ENCODE measurements at regions not wholly inside any gene's neighbourhood (a gene's known extent, or its start where the extent isn't known, plus 50 kb on each side); places are given as distances from the start of the nearest gene placed in this dataset.

DNA sequence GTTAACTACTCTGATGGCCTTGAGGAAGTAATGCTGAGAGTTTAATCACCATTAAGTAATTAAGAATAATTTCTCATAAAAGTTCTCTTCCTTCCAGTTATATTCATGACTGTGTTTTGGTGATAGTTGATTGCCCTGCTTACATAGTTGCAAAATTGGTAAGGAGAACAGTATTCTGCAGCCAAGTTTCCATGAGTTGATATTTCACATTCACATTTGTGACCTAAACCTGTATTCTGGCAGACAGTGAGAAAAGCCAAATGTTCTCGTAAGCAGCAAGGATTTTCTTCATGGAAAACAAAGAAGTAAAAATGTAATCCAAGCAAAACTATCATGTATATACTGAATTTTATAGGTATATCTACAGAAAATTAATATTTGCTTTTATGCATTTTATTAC lies 187.8 kb upstream of the NUDT6 start:
- H4K20me1 ChIP-seq (ENCODE audit: control insufficient read depth, insufficient read depth, low read depth, low read length): no peaks in the 10 kb centered on the region
- H3K36me3 ChIP-seq (ENCODE audit: control insufficient read depth, low read length): no peaks in the 10 kb centered on the region
- no peak for TF ChIP-seq CTCF (IDR thresholded peaks at IDR 0.05; ENCODE audit: low read depth, low read length, poor library complexity, severe bottlenecking)
- no peak for TF ChIP-seq EZH2phosphoT487 (IDR thresholded peaks at IDR 0.05; ENCODE audit: borderline replicate concordance, low read length)
- H3K4me3 ChIP-seq (ENCODE audit: low read length): no peak overlapping the region
- H3F3A ChIP-seq (ENCODE audit: control insufficient read depth, insufficient read depth): no peaks in the 10 kb centered on the region
- H3K9me3 ChIP-seq (ENCODE audit: control insufficient read depth, insufficient read depth, low read length): peaks cover 18% of the 10 kb centered on the region
- no peaks in the 10 kb centered on the region for H3K4me1 ChIP-seq (ENCODE audit: control insufficient read depth, low read length)
- no peak overlapping the region for H3K27ac ChIP-seq (ENCODE audit: low read depth, low read length)
- no peaks in the 10 kb centered on the region for H3K79me2 ChIP-seq (ENCODE audit: control insufficient read depth, low read length)
- H3K9me2 ChIP-seq (replicated peaks; ENCODE audit: control insufficient read depth, low read length): no peaks in the 10 kb centered on the region
- H3K4me2 ChIP-seq (ENCODE audit: low read length): no peak overlapping the region
- no peaks in the 10 kb centered on the region for H3K27me3 ChIP-seq (ENCODE audit: control insufficient read depth, low read length)

GRCh38 chr4:123110685-123111084 lies 188.3 kb upstream of the NUDT6 start:
- Histone ChIP-seq H3F3A (ENCODE audit: control insufficient read depth, insufficient read depth) (no peaks in the 10 kb centered on the region), H3K4me3 (ENCODE audit: low read length) (no peak overlapping the region), H3K9me3 (ENCODE audit: control insufficient read depth, insufficient read depth, low read length) (peaks cover 18% of the 10 kb centered on the region), H3K27ac (ENCODE audit: low read depth, low read length) (no peak overlapping the region), H3K27me3 (ENCODE audit: control insufficient read depth, low read length) (no peaks in the 10 kb centered on the region), H4K20me1 (ENCODE audit: control insufficient read depth, insufficient read depth, low read depth, low read length) (no peaks in the 10 kb centered on the region), H3K36me3 (ENCODE audit: control insufficient read depth, low read length) (no peaks in the 10 kb centered on the region), H3K79me2 (ENCODE audit: control insufficient read depth, low read length) (no peaks in the 10 kb centered on the region), H3K4me2 (ENCODE audit: low read length) (no peak overlapping the region), H3K9me2 (replicated peaks; ENCODE audit: control insufficient read depth, low read length) (no peaks in the 10 kb centered on the region), H3K4me1 (ENCODE audit: control insufficient read depth, low read length) (no peaks in the 10 kb centered on the region)
- no peak for TF ChIP-seq CTCF (IDR thresholded peaks at IDR 0.05; ENCODE audit: low read depth, low read length, poor library complexity, severe bottlenecking)

DNA sequence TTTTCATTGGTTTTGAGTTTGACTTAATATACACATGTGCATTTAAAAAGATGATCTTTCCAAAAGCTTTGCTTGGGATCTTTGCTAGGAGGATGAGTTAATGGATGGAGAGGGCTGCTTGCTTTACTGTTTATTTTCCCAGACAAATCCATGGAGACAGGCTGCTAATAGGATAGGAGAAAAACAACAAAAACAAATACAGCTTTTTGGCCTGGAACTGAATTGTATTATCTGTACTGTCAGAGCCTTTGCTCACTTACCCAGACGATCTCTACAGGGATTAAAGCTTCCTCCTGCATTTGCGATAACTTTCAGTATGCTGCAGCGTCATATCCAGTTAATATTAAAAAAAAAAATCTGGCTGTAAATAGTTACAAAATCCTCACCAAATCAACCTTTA lies 190.8 kb upstream of the NUDT6 start:
- TF ChIP-seq EZH2phosphoT487 (IDR thresholded peaks at IDR 0.05; ENCODE audit: borderline replicate concordance, low read length) (no peak), CTCF (IDR thresholded peaks at IDR 0.05; ENCODE audit: low read depth, low read length, poor library complexity, severe bottlenecking) (no peak)

More for the DNA sequence above, 190.8 kb upstream of the NUDT6 start:
- Histone ChIP-seq H3K4me3 (ENCODE audit: low read length) (no peak overlapping the region), H4K20me1 (ENCODE audit: control insufficient read depth, insufficient read depth, low read depth, low read length) (no peaks in the 10 kb centered on the region), H3K36me3 (ENCODE audit: control insufficient read depth, low read length) (no peaks in the 10 kb centered on the region), H3K27ac (ENCODE audit: low read depth, low read length) (no peak overlapping the region), H3K9me2 (replicated peaks; ENCODE audit: control insufficient read depth, low read length) (no peaks in the 10 kb centered on the region), H3K27me3 (ENCODE audit: control insufficient read depth, low read length) (no peaks in the 10 kb centered on the region), H3K4me1 (ENCODE audit: control insufficient read depth, low read length) (no peaks in the 10 kb centered on the region), H3K79me2 (ENCODE audit: control insufficient read depth, low read length) (no peaks in the 10 kb centered on the region), H3K4me2 (ENCODE audit: low read length) (no peak overlapping the region), H3F3A (ENCODE audit: control insufficient read depth, insufficient read depth) (no peaks in the 10 kb centered on the region), H3K9me3 (ENCODE audit: control insufficient read depth, insufficient read depth, low read length) (peaks cover 18% of the 10 kb centered on the region)
